ENCODE measurements at regions not wholly inside any gene's neighbourhood (a gene's known extent, or its start where the extent isn't known, plus 50 kb on each side); places are given as distances from the start of the nearest gene placed in this dataset.

DNA sequence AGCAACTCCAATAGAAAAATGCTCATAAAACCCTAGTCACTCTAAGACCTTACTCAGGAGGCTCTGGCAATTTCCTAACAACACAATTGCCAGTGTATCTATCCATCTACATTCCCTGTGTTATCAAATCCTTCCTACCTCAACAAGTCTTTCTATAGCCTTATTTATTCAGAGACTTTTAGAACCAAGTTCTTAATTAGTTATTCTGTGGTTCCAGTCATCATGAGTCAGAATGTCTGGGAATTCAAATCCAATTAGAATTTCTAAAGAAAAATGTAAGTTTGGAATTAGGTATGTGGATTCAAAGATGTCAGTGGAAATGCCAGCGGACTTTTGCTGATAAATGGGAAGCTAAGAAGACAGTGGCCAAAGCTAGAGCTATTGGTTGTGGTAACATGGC lies 302.6 kb upstream of the C1orf87 start:
- Histone ChIP-seq H3K4me3 (ENCODE audit: low read depth, low read length, poor library complexity, severe bottlenecking) (no peak overlapping the region), H3K27ac (ENCODE audit: low read depth, low read length, poor library complexity, severe bottlenecking) (no peak overlapping the region), H3K36me3 (ENCODE audit: insufficient read depth, low read length, poor library complexity, severe bottlenecking) (no peaks in the 10 kb centered on the region), H3K27me3 (replicated peaks; ENCODE audit: insufficient read depth, low read depth, low read length, poor library complexity) (peaks cover 16% of the 10 kb centered on the region), H3K9me3 (ENCODE audit: low read depth, low read length, poor library complexity, severe bottlenecking) (no peaks in the 10 kb centered on the region), H3K4me1 (ENCODE audit: insufficient read depth, low read length, poor library complexity, severe bottlenecking) (no peaks in the 10 kb centered on the region)
- TF ChIP-seq CTCF (conservative IDR thresholded peaks at IDR 0.05; ENCODE audit: low read depth, low read length) (no peak), EZH2 (IDR thresholded peaks at IDR 0.05; ENCODE audit: borderline replicate concordance, low read depth, low read length, poor library complexity, severe bottlenecking) (no peak)
- DNase-seq (ENCODE audit: low spot score), result no peak
- intact Hi-C loops (cut with micrococcal nuclease; ENCODE audit: unreplicated experiment), result no loop called here
- ChIA-PET CTCF (no interaction called here), POLR2A (ENCODE audit: low non-redundant PET) (interaction anchor here (0.7 kb wide), 1 partner anchor 129 kb away, joined by 3 read pairs; no protein-coding TSS in a partner anchor)
- BruUV-seq (replicated peaks), result no TSS peak

DNA sequence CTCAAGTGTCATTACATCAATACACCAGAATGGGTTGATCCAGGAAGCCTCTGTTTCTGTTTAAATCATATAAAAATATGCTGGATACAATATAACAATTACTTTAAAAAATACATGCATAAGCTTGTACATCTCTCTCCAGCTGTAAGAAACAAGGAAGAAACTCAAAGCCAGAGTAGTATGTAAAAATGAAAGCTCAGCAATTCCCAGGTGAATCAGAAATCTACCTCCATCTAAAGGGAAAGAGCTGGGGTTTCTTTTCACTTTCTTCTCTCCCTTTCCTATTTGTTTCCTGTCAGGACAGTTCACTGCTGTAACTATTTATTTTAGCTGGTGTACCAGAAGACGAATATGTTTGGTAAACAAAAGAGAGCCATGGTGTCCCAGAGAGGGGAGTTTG lies 301.0 kb upstream of the C1orf87 start:
- ChIA-PET POLR2A (ENCODE audit: low non-redundant PET) (no interaction called here), CTCF (no interaction called here)
- Histone ChIP-seq H3K4me3 (ENCODE audit: low read depth, low read length, poor library complexity, severe bottlenecking) (no peak overlapping the region), H3K9me3 (ENCODE audit: low read depth, low read length, poor library complexity, severe bottlenecking) (no peaks in the 10 kb centered on the region), H3K27me3 (replicated peaks; ENCODE audit: insufficient read depth, low read depth, low read length, poor library complexity) (peaks cover 26% of the 10 kb centered on the region), H3K36me3 (ENCODE audit: insufficient read depth, low read length, poor library complexity, severe bottlenecking) (no peaks in the 10 kb centered on the region), H3K27ac (ENCODE audit: low read depth, low read length, poor library complexity, severe bottlenecking) (no peak overlapping the region), H3K4me1 (ENCODE audit: insufficient read depth, low read length, poor library complexity, severe bottlenecking) (no peaks in the 10 kb centered on the region)
- BruUV-seq (replicated peaks), result no TSS peak
- intact Hi-C loops (cut with micrococcal nuclease; ENCODE audit: unreplicated experiment), result no loop called here
- TF ChIP-seq CTCF (conservative IDR thresholded peaks at IDR 0.05; ENCODE audit: low read depth, low read length) (no peak), EZH2 (IDR thresholded peaks at IDR 0.05; ENCODE audit: borderline replicate concordance, low read depth, low read length, poor library complexity, severe bottlenecking) (no peak)
- no peak for DNase-seq (ENCODE audit: low spot score)

- CTCF ChIA-PET, result no interaction called here
- peaks cover 76% of the 10 kb centered on the region for H3K27me3 ChIP-seq (replicated peaks; ENCODE audit: insufficient read depth, low read depth, low read length, poor library complexity)
- POLR2A ChIA-PET (ENCODE audit: low non-redundant PET), result interaction anchor here (0.6 kb wide), 1 partner anchor 1664 kb away, joined by 9 read pairs; no protein-coding TSS in a partner anchor
Observed at GRCh38 chr1:60367532-60367931, 294.0 kb upstream of the C1orf87 start.

More at GRCh38 chr1:60367532-60367931, 294.0 kb upstream of the C1orf87 start:
- DNase-seq (ENCODE audit: low spot score), result no peak
- H3K27ac ChIP-seq (ENCODE audit: low read depth, low read length, poor library complexity, severe bottlenecking), result no peak overlapping the region
- no peaks in the 10 kb centered on the region for H3K4me1 ChIP-seq (ENCODE audit: insufficient read depth, low read length, poor library complexity, severe bottlenecking)
- no peak overlapping the region for H3K4me3 ChIP-seq (ENCODE audit: low read depth, low read length, poor library complexity, severe bottlenecking)
- BruUV-seq (replicated peaks), result no TSS peak
- TF ChIP-seq EZH2 (IDR thresholded peaks at IDR 0.05; ENCODE audit: borderline replicate concordance, low read depth, low read length, poor library complexity, severe bottlenecking) (no peak), CTCF (conservative IDR thresholded peaks at IDR 0.05; ENCODE audit: low read depth, low read length) (no peak)
- no peaks in the 10 kb centered on the region for H3K36me3 ChIP-seq (ENCODE audit: insufficient read depth, low read length, poor library complexity, severe bottlenecking)
- H3K9me3 ChIP-seq (ENCODE audit: low read depth, low read length, poor library complexity, severe bottlenecking), result no peaks in the 10 kb centered on the region
- intact Hi-C loops (cut with micrococcal nuclease; ENCODE audit: unreplicated experiment), result no loop called here

Data from A673 (cell line).